ENCODE measurements at regions not wholly inside any gene's neighbourhood (a gene's known extent, or its start where the extent isn't known, plus 50 kb on each side); places are given as distances from the start of the nearest gene placed in this dataset.

DNA sequence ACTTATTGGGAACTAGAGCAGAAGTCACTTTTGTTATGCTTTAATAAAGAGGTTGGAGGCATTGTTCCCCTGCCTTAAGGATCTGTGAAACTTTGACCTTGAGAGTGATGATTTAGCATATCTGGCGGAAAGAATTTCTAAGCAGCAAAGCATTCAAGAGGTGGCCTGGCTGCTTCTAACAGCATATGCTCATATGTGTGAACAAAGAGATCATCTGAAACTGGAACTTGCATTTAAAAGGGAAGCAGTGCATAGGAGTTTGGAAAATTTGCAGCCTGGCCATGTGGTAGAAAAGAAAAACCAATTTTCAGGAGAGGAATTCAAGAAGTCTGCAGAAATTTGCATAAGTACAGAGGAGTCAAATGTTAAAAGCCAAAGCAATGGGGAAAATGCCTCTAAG is 56.4 kb upstream of the GOLIM4 start:
- no peaks in the 10 kb centered on the region for H3K27me3 ChIP-seq (ENCODE audit: control insufficient read depth in 2 of 2, insufficient read depth in 1 of 2, low read length in 1 of 2)
- peaks cover 2 to 13% of the 10 kb centered on the region in 2 donors for H3K9me3 ChIP-seq (ENCODE audit: control insufficient read depth in 2 of 2, insufficient read depth in 1 of 2, low read length in 1 of 2)
- no peak overlapping the region for H3K4me3 ChIP-seq (ENCODE audit: low read length in 2 of 2)
- no peak for DNase-seq (ENCODE audit: low read depth in 6 of 9, low spot score in 9 of 9)
- no peaks in the 10 kb centered on the region for H3K36me3 ChIP-seq (ENCODE audit: control insufficient read depth in 2 of 2, insufficient read depth in 2 of 2, low read length in 1 of 2)
- no peaks in the 10 kb centered on the region for H3K4me1 ChIP-seq (ENCODE audit: control insufficient read depth in 2 of 2, insufficient read depth in 2 of 2, low read length in 2 of 2)
- no peak overlapping the region for H3K27ac ChIP-seq (ENCODE audit: low read depth in 1 of 2, low read length in 1 of 2)
- 91% methylated on average over 1 of the region's 1 CpG for WGBS

Data from thymus (tissue), 11 donors.